CD4-positive, alpha-beta T cell (primary cell): ENCODE measurements at regions not wholly inside any gene's neighbourhood (a gene's known extent, or its start where the extent isn't known, plus 50 kb on each side); places are given as distances from the start of the nearest gene placed in this dataset.

ENCODE experiments used
- ATAC-seq: fragments of 200-7000 bp; cut with Tn5 transposase; one replicate; pipeline ENCODE4 v1.10.0; 2022; ENCODE audit warnings: mild to moderate bottlenecking; ENCODE audit not compliant: poor library complexity
- CTCF ChIA-PET: fragments of 350-600 bp; sonication (Branson Sonifier 250); formaldehyde crosslinking; loops from one replicate; lab custom pipeline; 2021; ENCODE audit warnings: antibody characterized with exemption, inconsistent platforms; lab: Charles Lee
- POLR2A ChIA-PET: fragments of 350-600 bp; sonication (Branson Sonifier 250); formaldehyde crosslinking; loops from one replicate; lab custom pipeline; 2021; ENCODE audit warnings: antibody characterized with exemption, inconsistent platforms; lab: Charles Lee
- DNase-seq, 14 experiments: peaks; one replicate each; pipeline ENCODE4 v3.0.0-alpha.2; 2013 to 2020; ENCODE audit warnings: mixed read lengths in 2 of 14
- H3K27ac ChIP-seq, 2 donors: one replicate each; pipeline versions ENCODE4 v1.5.1 to v1.7.0; 2013; ENCODE audit warnings: low read length in 2 of 2, low read depth in 1 of 2, mild to moderate bottlenecking in 1 of 2
- H3K27me3 ChIP-seq, 2 experiments: 1 replicate in 1 of 2; 2 replicates in 1 of 2; pipeline versions ENCODE4 v1.6.1 to v1.7.0; 2013; ENCODE audit warnings: low read length in 2 of 2, control low read depth in 1 of 2, mild to moderate bottlenecking in 1 of 2, moderate library complexity in 1 of 2; ENCODE audit not compliant: insufficient read depth in 2 of 2, control insufficient read depth in 1 of 2
- H3K36me3 ChIP-seq: one replicate; pipeline ENCODE4 v1.6.1; 2013; ENCODE audit warnings: low read length, control low read depth; ENCODE audit not compliant: insufficient read depth
- H3K4me1 ChIP-seq: one replicate; pipeline ENCODE4 v1.6.1; 2013; ENCODE audit warnings: low read length, control low read depth; ENCODE audit not compliant: insufficient read depth
- H3K4me3 ChIP-seq: one replicate; pipeline ENCODE4 v1.5.1; 2013; ENCODE audit warnings: mild to moderate bottlenecking, low read length, moderate library complexity
- H3K9me3 ChIP-seq, 2 experiments: 1 replicate in 1 of 2; 2 replicates in 1 of 2; pipeline versions ENCODE4 v1.6.1 to v1.7.0; 2013; ENCODE audit warnings: low read length in 2 of 2, mild to moderate bottlenecking in 2 of 2, control low read depth in 1 of 2, moderate library complexity in 1 of 2; ENCODE audit not compliant: control insufficient read depth in 1 of 2, insufficient read depth in 1 of 2
- H3K27ac Mint-ChIP-seq: one replicate; pipeline ENCODE4 v1.8.0; 2020; ENCODE audit warnings: mixed read lengths
- H3K27me3 Mint-ChIP-seq: one replicate; pipeline ENCODE4 v1.8.0; 2021; ENCODE audit warnings: mixed read lengths
- H3K36me3 Mint-ChIP-seq: one replicate; pipeline ENCODE4 v1.8.0; 2021; ENCODE audit warnings: low read depth, mixed read lengths
- H3K4me1 Mint-ChIP-seq: one replicate; pipeline ENCODE4 v1.8.0; 2021; ENCODE audit warnings: low read depth, mixed read lengths
- H3K4me3 Mint-ChIP-seq: one replicate; pipeline ENCODE4 v1.8.0; 2020; ENCODE audit warnings: mild to moderate bottlenecking, mixed read lengths
- H3K9me3 Mint-ChIP-seq: one replicate; pipeline ENCODE4 v1.8.0; 2020; ENCODE audit warnings: mixed read lengths
- CTCF ChIP-seq: fragments of 200-600 bp; IDR thresholded peaks from one replicate; pipeline ENCODE4 v1.8.0; 2022; ENCODE audit warnings: antibody characterized with exemption, mild to moderate bottlenecking
- intact Hi-C, 2 experiments: fragments of 100-400 bp; cut with DNase I in 1 of 2; cut with micrococcal nuclease in 1 of 2; formaldehyde crosslinking; loops; one replicate each; pipeline versions ENCODE4 v1.15.1 to v1.9.0; 2023 to 2025; cut with DNase I, micrococcal nuclease

- TF ChIP-seq CTCF = no peak
- Histone ChIP-seq H3K36me3 (no peaks in the 10 kb centered on the region), H3K27me3 (no peaks in the 10 kb centered on the region), H3K4me3 (no peak overlapping the region), H3K9me3 (no peaks in the 10 kb centered on the region), H3K4me1 (no peaks in the 10 kb centered on the region), H3K27ac (no peak overlapping the region)
- ChIA-PET POLR2A (no interaction called here), CTCF (no interaction called here)
- Mint-ChIP-seq H3K4me1 (no peaks in the 10 kb centered on the region), H3K4me3 (no peak overlapping the region), H3K27ac (no peak overlapping the region), H3K9me3 (peaks cover 4% of the 10 kb centered on the region), H3K27me3 (no peaks in the 10 kb centered on the region), H3K36me3 (no peaks in the 10 kb centered on the region)
- DNase-seq = no peak
- intact Hi-C loops = no loop called here
- ATAC-seq = no peak
Observed at GRCh38 chr1:216777148-216777547, 53.9 kb upstream of the ESRRG start.
